Calu3 (cell line): ENCODE measurements at regions not wholly inside any gene's neighbourhood (a gene's known extent, or its start where the extent isn't known, plus 50 kb on each side); places are given as distances from the start of the nearest gene placed in this dataset.

Experiments used
- BruUV-seq: library from RNA; stranded (reverse); fragments of 400-500 nt; replicated peaks from 2 replicates; lab custom pipeline; 2021; lab: Mats Ljungman, UMichigan
- CTCF ChIA-PET: fragments of 300-600 bp; sonication (Branson Sonifier 250); formaldehyde crosslinking; loops from one replicate; lab custom pipeline; 2022; ENCODE audit warnings: antibody characterized with exemption; lab: Charles Lee
- DNase-seq: peaks from one replicate; pipeline ENCODE4 v3.0.0; 2022
- H3K27ac Mint-ChIP-seq: one replicate; pipeline ENCODE4 v1.8.0; 2022; ENCODE audit warnings: mixed read lengths; ENCODE audit not compliant: unreplicated experiment
- H3K27me3 Mint-ChIP-seq: one replicate; pipeline ENCODE4 v1.8.0; 2022; ENCODE audit warnings: mixed read lengths; ENCODE audit not compliant: unreplicated experiment
- H3K36me3 Mint-ChIP-seq: one replicate; pipeline ENCODE4 v1.8.0; 2022; ENCODE audit warnings: mild to moderate bottlenecking, moderate library complexity, mixed read lengths; ENCODE audit not compliant: insufficient read depth, unreplicated experiment
- H3K4me1 Mint-ChIP-seq: one replicate; pipeline ENCODE4 v1.8.0; 2022; ENCODE audit warnings: mild to moderate bottlenecking, low read depth, mixed read lengths; ENCODE audit not compliant: unreplicated experiment
- H3K4me3 Mint-ChIP-seq: one replicate; pipeline ENCODE4 v1.8.0; 2022; ENCODE audit warnings: mild to moderate bottlenecking, low read depth, moderate library complexity, mixed read lengths; ENCODE audit not compliant: unreplicated experiment
- H3K9me3 Mint-ChIP-seq: one replicate; pipeline ENCODE4 v1.8.0; 2022; ENCODE audit warnings: low read depth, mixed read lengths; ENCODE audit not compliant: unreplicated experiment
- CTCF ChIP-seq: fragments of 200-600 bp; IDR thresholded peaks from one replicate; pipeline ENCODE4 v1.8.0; 2022; ENCODE audit warnings: antibody characterized with exemption; ENCODE audit not compliant: unreplicated experiment
- intact Hi-C: fragments of 100-400 bp; cut with micrococcal nuclease; formaldehyde crosslinking; loops from one replicate; pipeline ENCODE4 v1.10.0; 2022; ENCODE audit not compliant: unreplicated experiment

DNA sequence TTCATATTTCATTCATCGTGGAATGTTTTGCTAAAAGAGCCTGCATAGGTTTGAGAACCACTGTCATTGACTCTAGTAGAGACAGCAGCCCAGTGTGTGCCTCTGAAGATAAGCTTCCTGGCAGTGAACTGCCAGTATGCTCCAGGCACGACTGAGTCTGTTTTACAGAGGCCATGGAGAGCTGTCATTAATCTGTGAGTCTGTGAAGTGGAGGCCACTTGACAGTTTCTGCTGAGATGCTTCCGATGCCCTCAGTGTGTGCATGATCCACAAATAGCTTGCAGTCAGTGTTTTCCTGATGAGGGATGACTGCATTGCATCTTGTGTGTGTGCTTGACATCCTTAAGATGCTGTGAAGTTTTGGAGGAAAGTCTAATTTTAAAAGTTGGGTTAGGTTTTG is 162.2 kb downstream of the PFKFB3 start:
- peaks cover 7% of the 10 kb centered on the region for H3K9me3 Mint-ChIP-seq
- H3K27me3 Mint-ChIP-seq = no peaks in the 10 kb centered on the region
- no TSS peak for BruUV-seq
- H3K36me3 Mint-ChIP-seq = no peaks in the 10 kb centered on the region
- peaks cover 44% of the 10 kb centered on the region for H3K4me1 Mint-ChIP-seq
- H3K4me3 Mint-ChIP-seq = no peak overlapping the region
- H3K27ac Mint-ChIP-seq = no peak overlapping the region
- DNase-seq = no peak
- intact Hi-C loops = no loop called here
- CTCF ChIA-PET = interaction anchor here (1.0 kb wide), 1 partner anchor 37 kb away, joined by 3 read pairs; no protein-coding TSS in a partner anchor
- TF ChIP-seq CTCF = no peak

DNA sequence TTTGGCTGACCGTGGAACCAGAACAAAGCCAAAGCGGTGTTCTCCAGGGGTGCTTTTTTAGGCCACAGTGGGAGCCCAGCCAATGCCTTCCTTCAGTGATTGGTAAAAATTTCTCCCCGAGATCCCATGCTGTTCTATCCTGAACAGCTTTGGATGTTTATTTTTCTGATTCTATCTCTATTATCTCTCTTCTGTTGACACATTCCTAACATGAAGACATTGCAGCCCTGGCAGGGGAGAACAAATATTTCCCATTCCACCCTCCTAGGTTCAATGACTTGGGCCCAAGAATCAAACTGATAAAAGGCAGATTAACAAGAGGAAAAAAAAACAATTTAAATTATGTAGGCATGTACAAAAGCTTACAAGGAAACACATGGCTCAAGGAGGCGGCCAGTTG is 162.7 kb downstream of the PFKFB3 start:
- intact Hi-C loops = no loop called here
- H3K4me1 Mint-ChIP-seq = peaks cover 41% of the 10 kb centered on the region

More for the DNA sequence above, 162.7 kb downstream of the PFKFB3 start:
- H3K4me3 Mint-ChIP-seq = no peak overlapping the region
- no TSS peak for BruUV-seq
- CTCF ChIA-PET = interaction anchor here (1.0 kb wide), 1 partner anchor 36 kb away, joined by 3 read pairs; no protein-coding TSS in a partner anchor
- peaks cover 6% of the 10 kb centered on the region for H3K9me3 Mint-ChIP-seq
- TF ChIP-seq CTCF = no peak
- H3K27me3 Mint-ChIP-seq = no peaks in the 10 kb centered on the region
- H3K36me3 Mint-ChIP-seq = no peaks in the 10 kb centered on the region
- H3K27ac Mint-ChIP-seq = no peak overlapping the region
- DNase-seq = no peak
